Panc1 (cell line): ENCODE measurements at regions not wholly inside any gene's neighbourhood (a gene's known extent, or its start where the extent isn't known, plus 50 kb on each side); places are given as distances from the start of the nearest gene placed in this dataset.

Source experiments
- CTCF ChIP-seq: fragments of 450-650 bp; IDR thresholded peaks from 2 replicates; pipeline ENCODE4 v1.5.1; 2017; ENCODE audit warnings: mild to moderate bottlenecking
- POLR2AphosphoS5 ChIP-seq: IDR thresholded peaks from 2 replicates; pipeline ENCODE4 v1.6.1; 2012; ENCODE audit warnings: mild to moderate bottlenecking, low read depth, low read length, moderate library complexity
- REST ChIP-seq, 2 experiments: IDR thresholded peaks; 2 replicates each; pipeline ENCODE4 v1.6.1; 2011 to 2012; ENCODE audit warnings: low read depth in 2 of 2, control low read depth in 1 of 2, low read length in 1 of 2, mild to moderate bottlenecking in 1 of 2, moderate library complexity in 1 of 2; ENCODE audit not compliant: insufficient read depth in 1 of 2
- SIN3A ChIP-seq: IDR thresholded peaks from 2 replicates; pipeline ENCODE4 v1.6.1; 2012; ENCODE audit warnings: low read depth, mild to moderate bottlenecking, low read length, moderate library complexity, borderline replicate concordance; ENCODE audit not compliant: insufficient read depth
- TCF7L2 ChIP-seq: IDR thresholded peaks from 2 replicates; pipeline ENCODE4 v1.6.1; 2011; ENCODE audit warnings: mild to moderate bottlenecking, low read depth, low read length, inconsistent platforms

GRCh38 chr4:176011529-176011928 is 54.1 kb upstream of the WDR17 start:
- TF ChIP-seq CTCF: no peak
- no peak for TF ChIP-seq POLR2AphosphoS5
- TF ChIP-seq SIN3A: no peak
- TF ChIP-seq REST (IDR thresholded peaks at IDR 0.05; ENCODE audit: insufficient read depth in 1 of 2, low read depth in 2 of 2, low read length in 1 of 2): no peak
- TF ChIP-seq TCF7L2: no peak
